GM12875 (cell line): ENCODE measurements at regions not wholly inside any gene's neighbourhood (a gene's known extent, or its start where the extent isn't known, plus 50 kb on each side); places are given as distances from the start of the nearest gene placed in this dataset.

Experiments
- H3K4me3 ChIP-seq: one replicate; pipeline ENCODE4 v1.5.1; 2011; ENCODE audit warnings: low read depth, low read length, control low read depth
- CTCF ChIP-seq: IDR thresholded peaks from 2 replicates; pipeline ENCODE4 v1.5.1; 2011; ENCODE audit warnings: low read depth, mild to moderate bottlenecking, control low read depth, inconsistent platforms, low read length, moderate library complexity, borderline replicate concordance; ENCODE audit not compliant: insufficient read depth

GRCh38 chr12:94815450-94815849 is 165.1 kb upstream of the TMCC3 start:
- H3K4me3 ChIP-seq = no peak overlapping the region
- no peak for TF ChIP-seq CTCF

- TF ChIP-seq CTCF = no peak
- no peak overlapping the region for H3K4me3 ChIP-seq
Observed at GRCh38 chr12:94813314-94813713, 163.0 kb upstream of the TMCC3 start.

GRCh38 chr12:94812345-94812744 is 162.0 kb upstream of the TMCC3 start:
- no peak for TF ChIP-seq CTCF

GRCh38 chr12:94811611-94812010 is 161.3 kb upstream of the TMCC3 start:
- no peak for TF ChIP-seq CTCF
- no peak overlapping the region for H3K4me3 ChIP-seq

More at GRCh38 chr12:94812345-94812744, 162.0 kb upstream of the TMCC3 start:
- H3K4me3 ChIP-seq = no peak overlapping the region

- TF ChIP-seq CTCF = no peak
Observed at GRCh38 chr12:94807951-94808350, 157.6 kb upstream of the TMCC3 start.

GRCh38 chr12:94806617-94807016 is 156.3 kb upstream of the TMCC3 start:
- no peak for TF ChIP-seq CTCF
- H3K4me3 ChIP-seq = no peak overlapping the region

More at GRCh38 chr12:94807951-94808350, 157.6 kb upstream of the TMCC3 start:
- no peak overlapping the region for H3K4me3 ChIP-seq

GRCh38 chr12:94805749-94806529 is 155.6 kb upstream of the TMCC3 start:
- TF ChIP-seq CTCF = no peak
- no peak overlapping the region for H3K4me3 ChIP-seq
